Breast epithelium (tissue), 4 donors: ENCODE measurements at regions not wholly inside any gene's neighbourhood (a gene's known extent, or its start where the extent isn't known, plus 50 kb on each side); places are given as distances from the start of the nearest gene placed in this dataset.

Experiments
- DNase-seq, 2 donors: peaks; one replicate each; pipeline ENCODE4 v3.0.0-alpha.2; 2019; ENCODE audit warnings: low spot score in 2 of 2
- H3K27ac ChIP-seq, 2 donors: fragments of 200-600 bp; sonication (generic) in 1 of 2; one replicate each; pipeline ENCODE4 v1.5.1; 2016 to 2019; ENCODE audit warnings: mild to moderate bottlenecking in 1 of 2
- H3K27me3 ChIP-seq, 2 donors: fragments of 200-600 bp; sonication (generic) in 1 of 2; one replicate each; pipeline versions ENCODE4 v1.5.1 to v1.6.0; 2017 to 2019; ENCODE audit warnings: control low read depth in 1 of 2, mild to moderate bottlenecking in 1 of 2
- H3K36me3 ChIP-seq: fragments of 200-600 bp; one replicate; pipeline ENCODE4 v1.5.1; 2019
- H3K4me1 ChIP-seq, 2 donors: fragments of 200-600 bp; sonication (generic); one replicate each; pipeline ENCODE4 v1.5.1; 2016 to 2019; ENCODE audit warnings: control low read depth in 1 of 2
- H3K4me3 ChIP-seq, 3 donors: fragments of 200-600 bp; sonication (generic); 1 replicate in 2 of 3; 2 replicates in 1 of 3; pipeline ENCODE4 v1.5.1; 2016 to 2019; ENCODE audit warnings: mild to moderate bottlenecking in 3 of 3, moderate library complexity in 2 of 3
- H3K9me3 ChIP-seq, 2 donors: fragments of 200-600 bp; sonication (generic) in 1 of 2; one replicate each; pipeline ENCODE4 v1.5.1; 2016 to 2019; ENCODE audit warnings: control low read depth in 1 of 2
- POLR2A ChIP-seq: fragments of 450-650 bp; IDR thresholded peaks from one replicate; pipeline ENCODE4 v1.6.1; 2016; ENCODE audit warnings: antibody characterized with exemption, mild to moderate bottlenecking, moderate library complexity
- POLR2AphosphoS5 ChIP-seq, 3 donors: sonication (generic); formaldehyde crosslinking; IDR thresholded peaks; one replicate each; pipeline ENCODE4 v1.6.1; 2017; ENCODE audit warnings: antibody characterized with exemption in 3 of 3
- intact Hi-C: fragments of 100-400 bp; cut with DNase I; formaldehyde crosslinking; loops from one replicate; pipeline ENCODE4 v1.15.1; 2023; ENCODE audit warnings: low total_unique reads
- TF ChIP-seq, protein P1 (sequence below), 3 donors: fragments of 450-650 bp; IDR thresholded peaks; one replicate each; pipeline ENCODE4 v1.5.1; 2016 to 2017; ENCODE audit warnings: antibody characterized with exemption in 3 of 3, mild to moderate bottlenecking in 3 of 3, moderate library complexity in 3 of 3

DNA sequence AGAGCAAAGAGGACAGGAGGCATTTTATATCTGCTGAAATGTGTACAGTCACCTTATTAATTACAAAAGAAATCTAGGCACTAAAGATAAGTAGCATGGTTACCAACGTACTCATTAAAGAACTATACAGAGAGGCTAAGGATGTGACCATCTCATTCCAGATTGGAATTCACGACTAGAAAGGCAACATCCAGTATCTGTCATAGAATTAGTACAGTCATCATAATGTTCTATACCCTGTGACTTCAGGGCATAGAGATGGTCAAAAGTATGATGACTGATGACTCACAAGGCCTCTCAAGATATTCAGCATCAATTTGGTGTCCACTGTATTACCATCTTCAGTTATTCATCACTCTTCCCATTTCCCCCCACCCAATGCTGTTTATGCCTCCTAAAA is 144.0 kb upstream of the PLEKHG7 start:
- TF ChIP-seq, protein P1, sequence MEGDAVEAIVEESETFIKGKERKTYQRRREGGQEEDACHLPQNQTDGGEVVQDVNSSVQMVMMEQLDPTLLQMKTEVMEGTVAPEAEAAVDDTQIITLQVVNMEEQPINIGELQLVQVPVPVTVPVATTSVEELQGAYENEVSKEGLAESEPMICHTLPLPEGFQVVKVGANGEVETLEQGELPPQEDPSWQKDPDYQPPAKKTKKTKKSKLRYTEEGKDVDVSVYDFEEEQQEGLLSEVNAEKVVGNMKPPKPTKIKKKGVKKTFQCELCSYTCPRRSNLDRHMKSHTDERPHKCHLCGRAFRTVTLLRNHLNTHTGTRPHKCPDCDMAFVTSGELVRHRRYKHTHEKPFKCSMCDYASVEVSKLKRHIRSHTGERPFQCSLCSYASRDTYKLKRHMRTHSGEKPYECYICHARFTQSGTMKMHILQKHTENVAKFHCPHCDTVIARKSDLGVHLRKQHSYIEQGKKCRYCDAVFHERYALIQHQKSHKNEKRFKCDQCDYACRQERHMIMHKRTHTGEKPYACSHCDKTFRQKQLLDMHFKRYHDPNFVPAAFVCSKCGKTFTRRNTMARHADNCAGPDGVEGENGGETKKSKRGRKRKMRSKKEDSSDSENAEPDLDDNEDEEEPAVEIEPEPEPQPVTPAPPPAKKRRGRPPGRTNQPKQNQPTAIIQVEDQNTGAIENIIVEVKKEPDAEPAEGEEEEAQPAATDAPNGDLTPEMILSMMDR (IDR thresholded peaks at IDR 0.05): no peak
- TF ChIP-seq POLR2AphosphoS5 (IDR thresholded peaks at IDR 0.05) (no peak), POLR2A (no peak)

DNA sequence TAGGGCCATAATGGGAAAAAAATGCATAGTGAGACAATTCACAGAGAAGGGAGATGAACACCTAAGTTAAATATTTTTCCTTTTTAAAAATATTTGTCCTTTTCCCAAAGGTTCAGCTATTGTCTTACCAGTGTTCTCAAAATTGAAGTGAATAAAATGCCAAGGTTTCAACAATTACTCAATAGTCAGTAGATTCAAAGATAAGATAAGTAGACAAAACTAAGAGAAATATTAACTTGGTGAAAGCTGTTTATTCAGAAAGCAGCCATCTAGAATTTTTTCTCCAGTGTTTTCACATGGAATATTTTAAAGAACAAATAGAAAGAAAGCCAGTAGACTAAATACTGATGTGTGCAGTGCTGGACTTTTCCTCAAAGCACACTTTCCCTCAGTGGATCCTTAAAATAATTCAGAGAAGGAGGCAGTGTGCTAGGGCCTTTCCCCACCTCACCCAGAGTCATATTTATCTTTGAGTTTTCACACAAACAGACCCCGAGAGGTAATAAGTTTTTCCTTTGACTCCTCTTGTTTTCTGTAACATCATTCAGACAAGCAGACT is 144.5 kb upstream of the PLEKHG7 start:
- Histone ChIP-seq H3K4me3 (no peak overlapping the region), H3K9me3 (no peaks in the 10 kb centered on the region), H3K36me3 (no peaks in the 10 kb centered on the region), H3K27me3 (no peaks in the 10 kb centered on the region), H3K4me1 (peaks cover 0 to 8% of the 10 kb centered on the region in 2 donors), H3K27ac (no peak overlapping the region)
- intact Hi-C loops: loop anchor here (10.0 kb wide), 1 partner anchor 53 kb away; no protein-coding TSS in a partner anchor
- no peak for DNase-seq
- no peak for TF ChIP-seq POLR2AphosphoS5 (IDR thresholded peaks at IDR 0.05)

More for the DNA sequence above, 144.0 kb upstream of the PLEKHG7 start:
- Histone ChIP-seq H3K36me3 (no peaks in the 10 kb centered on the region), H3K9me3 (no peaks in the 10 kb centered on the region), H3K4me3 (no peak overlapping the region), H3K27me3 (no peaks in the 10 kb centered on the region), H3K27ac (no peak overlapping the region), H3K4me1 (peaks cover 0 to 5% of the 10 kb centered on the region in 2 donors)
- no peak for DNase-seq
- intact Hi-C loops: loop anchor here (10.0 kb wide), 1 partner anchor 54 kb away; no protein-coding TSS in a partner anchor

DNA sequence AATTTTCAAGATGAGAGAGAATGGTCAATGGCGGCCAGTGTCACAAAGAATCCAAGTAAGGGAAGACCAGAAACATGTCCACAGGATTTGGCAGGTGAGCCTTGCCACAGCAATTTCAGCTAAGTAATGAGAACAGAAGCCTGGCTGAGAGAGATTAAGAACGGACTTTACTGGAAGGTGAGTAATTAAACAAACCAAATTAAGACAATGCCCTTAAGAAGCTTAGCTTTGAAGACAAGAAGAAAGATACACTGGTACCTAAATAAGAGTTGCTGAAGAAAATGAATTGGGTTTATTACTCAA is 145.4 kb upstream of the PLEKHG7 start:
- Histone ChIP-seq H3K9me3 (no peaks in the 10 kb centered on the region), H3K27me3 (no peaks in the 10 kb centered on the region), H3K4me1 (peaks cover 0 to 12% of the 10 kb centered on the region in 2 donors), H3K4me3 (no peak overlapping the region), H3K36me3 (no peaks in the 10 kb centered on the region), H3K27ac (no peak overlapping the region)
- TF ChIP-seq POLR2AphosphoS5 (IDR thresholded peaks at IDR 0.05): no peak
- TF ChIP-seq POLR2A: no peak
- TF ChIP-seq, protein P1 (IDR thresholded peaks at IDR 0.05): no peak
- no peak for DNase-seq
- intact Hi-C loops: loop anchor here (10.0 kb wide), 1 partner anchor 53 kb away; no protein-coding TSS in a partner anchor

- Histone ChIP-seq H3K27me3 (no peaks in the 10 kb centered on the region), H3K4me1 (peaks cover 0 to 12% of the 10 kb centered on the region in 2 donors), H3K9me3 (no peaks in the 10 kb centered on the region), H3K27ac (no peak overlapping the region), H3K36me3 (no peaks in the 10 kb centered on the region), H3K4me3 (no peak overlapping the region)
- no peak for DNase-seq
- intact Hi-C loops: loop anchor here (10.0 kb wide), 1 partner anchor 52 kb away; no protein-coding TSS in a partner anchor
- TF ChIP-seq POLR2A (no peak), POLR2AphosphoS5 (IDR thresholded peaks at IDR 0.05) (no peak)
These were observed 146.0 kb upstream of the PLEKHG7 start for GRCh38 chr12:92556637-92557421.

GRCh38 chr12:92556141-92556540 is 146.6 kb upstream of the PLEKHG7 start:
- Histone ChIP-seq H3K9me3 (no peaks in the 10 kb centered on the region), H3K4me3 (no peak overlapping the region), H3K27ac (no peak overlapping the region), H3K27me3 (no peaks in the 10 kb centered on the region), H3K36me3 (no peaks in the 10 kb centered on the region), H3K4me1 (peaks cover 0 to 8% of the 10 kb centered on the region in 2 donors)
- intact Hi-C loops: loop anchor here (10.0 kb wide), 1 partner anchor 51 kb away; no protein-coding TSS in a partner anchor
- no peak for DNase-seq
- no peak for TF ChIP-seq POLR2AphosphoS5 (IDR thresholded peaks at IDR 0.05)
- TF ChIP-seq POLR2A: no peak

GRCh38 chr12:92554158-92555073 is 148.4 kb upstream of the PLEKHG7 start:
- no peaks in the 10 kb centered on the region for H3K27me3 ChIP-seq
- H3K36me3 ChIP-seq: no peaks in the 10 kb centered on the region
- peak overlapping the region; percentile 61 to 73 for H3K27ac ChIP-seq
- TF ChIP-seq, protein P1 (IDR thresholded peaks at IDR 0.05): no peak
- TF ChIP-seq POLR2A (no peak), POLR2AphosphoS5 (IDR thresholded peaks at IDR 0.05) (no peak)
- intact Hi-C loops: loop anchor here (10.0 kb wide), 1 partner anchor 50 kb away; no protein-coding TSS in a partner anchor
- peaks cover 0 to 7% of the 10 kb centered on the region in 2 donors for H3K4me1 ChIP-seq
- no peak for DNase-seq
- H3K9me3 ChIP-seq: no peaks in the 10 kb centered on the region
- H3K4me3 ChIP-seq: no peak overlapping the region
